GM21529 (cell line): ENCODE measurements at regions not wholly inside any gene's neighbourhood (a gene's known extent, or its start where the extent isn't known, plus 50 kb on each side); places are given as distances from the start of the nearest gene placed in this dataset.
"Not testable (repeated sequence)": the region's sequence is repeated elsewhere in the genome, so short reads cannot be mapped to it uniquely, and the experiment has no call there.

ENCODE experiments used
- ATAC-seq: cut with Tn5 transposase; IDR thresholded peaks from one replicate; pipeline ENCODE4 v1.9.1; 2021; ENCODE audit not compliant: unreplicated experiment

DNA sequence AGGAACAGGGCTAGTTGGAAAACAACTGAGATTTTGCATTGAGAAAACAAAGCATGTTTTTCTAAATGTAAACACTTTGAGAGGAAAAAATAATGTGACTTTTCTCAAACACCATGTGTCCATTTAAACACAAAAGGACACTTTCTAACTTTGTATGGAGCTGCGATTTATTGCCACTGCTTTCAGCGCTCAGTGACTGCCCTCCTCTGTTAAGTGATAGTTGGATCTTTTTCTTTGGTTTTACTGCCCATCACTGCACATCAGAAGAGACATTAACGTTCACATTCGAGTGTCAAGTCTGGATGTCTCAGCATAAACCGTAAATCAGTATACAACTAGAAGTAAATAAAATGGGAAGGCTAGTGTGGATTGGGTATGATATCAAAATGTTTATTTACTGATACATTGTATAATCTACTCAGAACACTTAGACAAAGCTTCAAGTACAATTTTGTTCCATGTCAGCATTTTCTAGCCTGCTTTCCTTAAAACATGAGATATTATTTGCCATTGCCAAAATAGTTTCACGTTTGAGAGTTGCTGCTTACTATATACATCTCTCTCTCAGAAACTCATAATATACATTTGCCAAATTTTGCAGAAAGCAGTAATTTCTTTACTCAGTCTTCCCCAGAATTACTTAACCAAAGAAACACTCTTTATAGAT is 237.6 kb downstream of the IKZF2 start:
- ATAC-seq = no peak

DNA sequence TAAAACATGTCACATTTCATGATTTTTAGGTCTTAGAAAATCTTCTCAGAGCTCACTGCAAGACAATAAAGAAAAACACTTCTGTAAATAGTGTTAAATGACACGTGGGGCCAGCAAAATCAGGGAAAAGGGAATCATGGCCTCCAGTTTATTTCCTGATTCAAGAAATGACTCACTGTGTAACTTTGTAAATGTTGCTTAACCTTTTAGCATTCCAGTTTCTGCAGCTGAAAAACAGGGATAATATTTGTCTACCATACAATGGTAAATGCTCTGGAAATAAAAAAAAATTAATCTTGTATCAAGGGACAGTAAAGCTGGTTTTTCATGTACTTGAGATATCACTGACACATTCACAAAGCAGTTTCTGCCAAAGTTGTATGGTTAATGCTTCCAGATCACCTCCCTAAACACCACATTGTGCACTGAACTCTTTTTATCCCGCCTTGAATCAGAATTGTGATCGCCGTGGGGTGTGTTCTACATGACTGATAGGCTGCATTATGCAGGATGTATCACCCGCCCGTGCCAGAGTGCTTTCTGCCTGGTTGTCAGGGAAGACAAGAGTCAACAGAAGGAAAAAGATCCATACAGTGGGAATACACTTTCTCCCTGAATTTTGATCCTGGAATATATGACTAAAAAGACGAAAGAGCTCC is 238.8 kb downstream of the IKZF2 start:
- ATAC-seq = no peak

DNA sequence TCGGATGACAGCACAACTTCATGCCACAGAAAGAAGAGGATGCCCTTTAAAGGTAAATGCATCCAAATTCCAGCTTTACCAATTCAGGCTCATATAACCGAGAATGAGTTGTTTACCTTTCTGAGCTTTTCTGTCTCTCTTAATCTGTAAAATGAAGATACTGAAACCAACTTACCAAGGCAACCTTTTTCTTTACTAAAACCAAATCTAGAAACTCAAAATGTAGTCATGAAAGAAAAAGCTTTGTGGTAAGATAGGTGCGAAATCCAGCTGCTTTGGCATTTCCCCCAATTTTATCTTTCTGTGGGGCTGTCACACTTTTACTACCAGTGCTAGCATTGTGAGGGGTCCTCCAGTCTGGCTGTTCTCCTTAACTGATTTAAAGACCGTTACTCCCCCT is 240.4 kb downstream of the IKZF2 start:
- ATAC-seq = no peak

DNA sequence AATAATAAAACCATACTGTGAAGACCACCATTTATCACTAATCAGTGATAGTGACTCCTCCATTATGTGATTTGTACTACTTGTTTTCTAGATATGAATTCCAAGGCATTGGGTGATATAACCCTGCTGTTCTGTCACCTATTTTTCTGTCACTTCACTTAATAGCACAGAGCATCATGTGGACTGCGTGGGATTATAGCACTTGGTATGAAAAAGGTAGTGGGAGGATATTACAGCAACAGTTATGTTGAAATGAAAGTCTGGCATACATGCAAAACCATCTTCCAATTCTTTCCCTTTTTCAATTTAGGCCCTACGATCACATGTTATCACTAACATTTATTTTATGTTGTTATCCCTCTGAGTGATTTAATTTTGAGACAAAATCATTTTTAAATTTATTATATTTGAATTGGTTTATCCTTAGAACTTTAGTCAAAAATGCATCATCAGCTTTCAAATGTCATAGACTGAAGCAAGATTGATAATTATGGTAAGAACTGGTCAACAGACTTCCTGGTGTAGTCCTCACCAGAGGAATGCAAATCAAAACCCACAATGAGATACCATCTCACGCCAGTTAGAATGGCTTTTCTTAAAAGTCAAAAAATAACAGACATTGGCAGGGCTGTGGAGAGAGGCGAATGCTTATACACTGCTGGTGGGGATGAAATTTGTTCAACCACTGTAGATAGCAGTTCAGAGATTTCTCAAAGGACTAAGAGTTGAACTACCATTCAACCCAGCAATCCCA is 242.6 kb downstream of the IKZF2 start:
- ATAC-seq = no peak

DNA sequence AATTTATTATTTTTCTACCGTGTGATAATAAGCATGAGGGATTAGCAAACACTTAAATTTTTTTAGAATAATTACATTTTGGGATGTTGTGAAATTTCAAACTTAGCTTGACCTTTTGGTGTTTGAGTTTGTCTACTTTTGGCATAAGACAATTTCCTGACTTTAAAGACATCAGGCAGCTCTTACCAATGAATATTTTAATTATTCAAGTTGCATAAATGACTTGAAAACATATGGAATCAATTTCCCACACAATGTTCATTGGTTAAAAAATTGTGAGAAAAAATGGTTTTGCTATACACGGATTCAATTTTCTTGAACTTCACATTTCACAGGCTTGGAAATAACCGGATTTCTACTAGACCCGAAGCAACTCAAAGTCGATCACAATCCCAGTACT is 243.4 kb downstream of the IKZF2 start:
- no peak for ATAC-seq

DNA sequence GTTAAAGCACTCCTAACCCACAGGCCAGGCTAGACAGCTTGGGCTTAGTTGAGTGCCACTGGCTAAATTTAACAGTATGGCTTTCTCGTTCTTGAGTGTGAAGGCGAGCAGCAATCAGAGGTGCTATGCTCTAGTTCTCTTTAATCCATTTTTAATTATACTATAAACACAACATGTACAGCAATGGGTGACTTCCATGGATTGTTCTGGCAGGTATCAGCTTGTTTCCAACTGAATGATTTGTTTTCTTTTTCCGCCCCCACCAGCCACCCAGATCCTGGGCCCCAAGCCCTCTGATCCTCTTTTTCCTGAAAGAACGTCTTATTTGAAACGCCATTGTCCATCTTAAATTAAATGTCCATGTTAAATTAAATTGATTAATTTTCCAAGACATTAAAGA is 244.8 kb downstream of the IKZF2 start:
- ATAC-seq = no peak

DNA sequence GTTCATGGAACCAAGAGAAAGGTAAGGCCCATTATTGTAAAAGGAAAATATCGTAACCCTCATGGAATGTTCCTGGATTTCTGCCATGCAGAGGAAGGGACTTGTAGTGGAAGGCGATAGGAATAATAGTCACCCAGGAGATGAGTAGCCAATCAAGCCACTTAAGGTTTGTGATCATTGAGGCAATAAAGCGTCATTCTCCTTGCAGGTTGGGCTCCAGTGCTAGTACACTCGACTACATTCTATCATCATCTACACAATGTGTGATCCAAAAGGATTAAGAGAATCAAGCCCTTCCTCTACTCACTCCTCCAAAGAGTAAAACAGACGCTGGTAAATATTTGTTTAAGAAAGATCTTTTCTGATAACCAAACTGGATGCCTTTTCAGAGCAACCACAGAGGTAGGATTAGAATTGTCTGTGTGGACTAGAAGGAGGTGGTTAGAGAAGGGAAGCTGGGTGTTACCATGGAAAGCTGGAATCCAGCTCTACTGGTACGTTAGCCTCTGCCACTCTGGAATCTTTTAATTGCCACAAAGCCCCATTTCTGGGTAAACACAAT is 245.7 kb downstream of the IKZF2 start:
- ATAC-seq = no peak

DNA sequence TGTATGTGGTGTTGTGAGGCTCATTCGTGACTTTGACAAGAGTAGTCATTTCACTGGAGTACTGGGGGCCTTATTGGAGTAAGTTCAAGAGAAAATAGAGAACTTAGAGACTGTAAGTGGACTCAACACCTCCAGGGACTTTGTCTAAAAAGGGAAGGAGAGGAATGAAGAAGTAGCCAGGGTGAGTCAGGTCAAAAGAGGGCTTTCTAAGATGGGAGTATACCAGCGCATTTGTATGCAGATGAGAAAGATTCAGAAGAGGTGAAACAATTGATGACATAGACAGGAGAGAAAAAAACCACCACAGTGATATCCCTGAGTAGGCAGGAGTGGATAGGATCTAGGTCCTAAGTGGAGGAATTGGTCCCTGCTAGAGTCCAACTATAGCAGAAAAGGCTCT is 246.8 kb downstream of the IKZF2 start:
- ATAC-seq = peak; percentile 60

DNA sequence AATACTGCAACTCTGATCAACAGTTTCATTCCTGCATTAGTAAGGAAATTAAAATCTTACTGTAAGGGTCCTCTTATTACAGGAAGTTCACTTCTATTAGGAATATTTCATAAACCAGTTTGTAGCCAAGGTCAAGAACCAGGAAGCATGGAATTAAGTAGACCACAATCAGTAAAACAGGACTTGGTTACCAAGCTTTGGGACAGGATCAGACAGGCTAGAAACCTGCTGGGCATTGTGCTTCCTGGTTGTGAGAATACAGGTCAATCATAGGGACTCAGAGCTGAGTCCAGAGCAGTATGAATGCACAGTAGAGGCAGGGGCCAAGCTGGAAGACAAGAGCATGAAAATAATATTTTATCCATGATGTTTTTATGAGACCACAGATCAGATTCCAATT is 248.0 kb downstream of the IKZF2 start:
- ATAC-seq = no peak

DNA sequence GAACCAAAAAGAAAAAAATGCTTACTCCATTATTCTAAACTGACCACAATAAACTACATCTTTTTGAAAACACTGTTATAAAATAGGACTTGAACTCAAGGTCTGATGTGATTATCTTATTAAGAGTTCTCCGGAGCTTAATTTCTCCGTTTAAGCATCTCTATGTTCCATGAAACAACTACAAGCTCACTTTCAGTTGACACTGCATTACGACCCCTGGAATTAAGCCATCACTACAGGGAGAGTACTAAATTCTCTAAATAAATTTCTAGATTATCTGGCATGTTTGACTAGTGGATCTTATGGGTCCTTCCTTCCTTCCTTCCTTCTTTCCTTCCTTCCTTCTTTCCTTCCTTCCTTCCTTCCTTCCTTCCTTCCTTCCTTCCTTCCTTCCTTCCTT is 249.0 kb downstream of the IKZF2 start:
- ATAC-seq = no peak

DNA sequence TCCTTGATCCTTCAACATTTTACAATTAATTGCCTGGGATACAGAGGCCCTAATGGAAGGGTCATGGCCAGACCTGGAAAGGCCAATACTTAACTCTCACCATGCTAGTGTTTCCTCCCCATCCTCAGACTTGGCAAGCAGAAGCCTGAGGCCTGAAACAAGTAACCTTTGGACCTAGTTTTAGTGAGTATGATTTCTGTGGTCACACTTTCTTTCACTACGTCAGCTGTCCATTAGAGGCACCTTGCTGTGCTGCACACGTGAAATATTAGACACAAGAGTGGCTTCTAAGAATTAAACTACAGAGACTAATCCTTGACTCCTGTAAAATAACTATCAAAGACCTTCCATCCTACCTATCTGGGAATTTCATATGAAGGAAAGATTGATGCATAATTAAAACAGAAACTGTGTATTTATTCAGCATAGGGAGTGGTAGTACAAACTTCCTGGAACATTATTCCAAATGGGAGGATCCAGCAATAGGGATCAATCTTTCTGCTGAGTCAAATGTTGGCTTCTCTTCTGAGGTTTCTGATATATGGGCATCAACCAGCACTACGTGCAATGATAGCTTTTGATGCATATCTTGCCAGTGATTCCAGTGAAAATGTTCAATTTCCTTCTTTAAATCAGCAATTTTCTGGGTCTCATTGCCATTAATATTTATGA is 249.7 kb downstream of the IKZF2 start:
- no peak for ATAC-seq

DNA sequence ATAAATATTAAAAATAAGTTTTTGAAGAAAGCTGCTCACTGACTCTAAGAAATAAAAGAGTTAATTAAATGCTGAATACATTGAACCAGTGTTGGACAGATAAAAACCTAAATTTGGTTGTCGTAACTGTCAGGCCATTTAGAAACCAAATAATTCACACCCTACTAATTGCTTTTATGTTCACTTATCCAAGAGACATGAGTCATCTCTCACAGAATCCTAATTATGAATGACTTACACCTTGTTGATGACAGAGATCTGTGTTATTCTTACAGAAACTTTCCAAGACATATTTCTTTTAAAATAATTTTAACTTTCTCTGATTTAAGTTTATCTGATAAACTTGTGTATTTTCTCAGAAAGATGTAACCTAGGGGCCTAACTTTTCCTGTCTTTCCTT is 250.7 kb downstream of the IKZF2 start:
- no peak for ATAC-seq

DNA sequence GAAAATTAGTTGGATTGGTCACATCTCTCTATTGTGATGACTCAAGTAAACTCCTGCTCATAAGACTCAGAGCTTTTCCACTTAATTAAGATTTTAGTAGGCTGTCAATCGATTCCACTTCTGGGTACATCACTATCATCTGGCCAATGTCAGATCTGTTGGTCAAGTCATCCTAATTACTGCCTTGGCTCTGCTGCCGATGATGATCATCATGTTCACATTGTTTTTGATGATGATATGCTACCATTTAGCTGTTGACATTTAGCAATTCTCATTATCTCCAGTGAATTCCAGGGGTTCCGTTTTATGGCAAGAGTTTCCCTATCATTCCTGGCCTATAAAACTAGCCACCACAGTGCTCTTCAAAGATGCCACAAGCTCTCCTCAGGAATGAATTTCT is 253.4 kb downstream of the IKZF2 start:
- ATAC-seq = no peak

DNA sequence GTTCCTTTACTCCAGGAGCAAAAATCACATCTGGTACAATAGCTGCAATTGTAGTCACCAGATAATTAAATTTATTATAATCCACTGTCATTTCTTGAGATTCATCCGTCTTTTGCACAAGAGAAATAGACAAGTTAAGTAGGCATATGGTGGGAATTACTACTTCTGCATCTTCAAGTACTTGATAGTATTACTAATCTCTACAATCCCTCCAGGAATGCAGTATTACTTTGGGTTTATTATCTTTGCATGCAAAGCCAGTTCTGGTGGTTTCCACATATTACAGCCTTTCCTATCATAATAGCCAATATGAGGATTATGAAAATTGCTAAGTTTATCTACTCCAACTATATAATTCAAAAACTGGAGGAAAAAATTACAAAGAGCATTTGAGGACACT is 254.1 kb downstream of the IKZF2 start:
- no peak for ATAC-seq

DNA sequence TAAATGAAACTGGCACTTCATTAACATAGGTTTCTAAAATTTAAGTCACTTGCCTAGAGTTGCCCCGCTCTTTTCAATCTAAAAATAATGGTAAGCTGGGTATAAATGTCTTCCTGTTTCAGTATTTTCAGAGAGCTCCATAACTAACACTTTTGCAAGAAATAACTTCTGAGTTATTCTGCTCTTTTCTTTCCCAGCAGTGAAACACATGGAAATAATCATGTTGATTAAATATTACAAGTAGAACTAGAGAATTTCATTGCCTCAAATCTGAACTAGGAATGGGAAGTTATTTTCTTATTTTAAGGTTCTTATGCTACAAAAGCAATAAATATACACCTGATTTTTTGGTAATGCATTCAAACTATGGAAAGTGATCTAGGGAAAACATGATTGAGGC is 257.4 kb downstream of the IKZF2 start:
- ATAC-seq = no peak

DNA sequence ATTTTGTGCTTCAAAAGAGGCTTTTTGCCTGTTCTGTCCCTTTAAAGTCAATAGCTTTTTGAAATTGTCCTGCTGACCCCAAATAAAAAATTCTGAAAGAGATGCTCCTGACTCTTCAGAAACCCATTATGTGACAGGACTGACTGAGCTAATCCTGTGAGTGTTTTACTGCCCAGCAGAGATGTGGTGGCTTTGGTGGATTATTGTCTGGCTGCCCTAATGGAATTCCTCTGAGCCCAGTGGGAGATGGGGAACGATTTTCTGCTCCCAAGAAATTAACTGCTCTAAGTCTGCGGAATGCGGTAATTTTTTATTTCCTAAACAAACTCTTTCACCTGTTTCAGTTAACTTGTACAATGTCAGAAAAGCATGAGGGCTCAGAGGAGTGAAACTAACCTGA is 258.2 kb downstream of the IKZF2 start:
- ATAC-seq = no peak

DNA sequence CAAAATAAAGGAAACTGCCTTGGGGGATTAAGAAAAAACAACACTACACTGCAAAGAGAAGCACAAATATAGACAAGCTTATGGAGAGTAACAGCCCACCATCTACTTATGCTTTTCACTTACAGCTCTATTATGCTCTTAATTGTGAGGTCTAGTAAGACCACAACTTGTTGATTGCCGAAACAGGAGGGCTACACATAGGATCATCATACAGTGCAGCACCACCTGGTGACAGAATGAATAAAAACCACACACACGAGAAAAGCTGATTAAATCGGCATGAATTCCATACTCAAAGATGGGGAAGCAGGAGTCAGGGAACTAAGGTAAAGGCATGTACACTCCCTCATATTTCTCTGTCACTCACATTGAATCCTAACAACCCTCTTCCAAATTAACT is 259.2 kb downstream of the IKZF2 start:
- ATAC-seq = no peak

DNA sequence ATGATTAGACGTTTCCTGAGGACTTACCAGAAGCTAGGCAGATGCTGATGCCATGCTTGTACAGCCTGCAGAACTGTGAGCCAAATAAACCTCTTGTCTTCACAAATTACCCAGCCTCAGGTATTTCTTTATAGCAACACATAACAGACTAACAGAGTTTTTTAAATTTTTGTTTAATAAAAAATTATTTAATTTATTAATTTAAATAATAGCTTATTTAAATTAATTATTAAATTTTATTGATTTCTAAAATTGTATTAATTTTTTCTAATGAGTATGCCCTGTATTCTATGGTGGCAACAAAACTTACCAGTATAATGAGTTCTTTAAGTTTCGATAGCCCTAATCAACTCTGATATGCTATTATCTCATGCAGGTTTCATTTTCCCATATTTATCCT is 259.8 kb downstream of the IKZF2 start:
- ATAC-seq = no peak

DNA sequence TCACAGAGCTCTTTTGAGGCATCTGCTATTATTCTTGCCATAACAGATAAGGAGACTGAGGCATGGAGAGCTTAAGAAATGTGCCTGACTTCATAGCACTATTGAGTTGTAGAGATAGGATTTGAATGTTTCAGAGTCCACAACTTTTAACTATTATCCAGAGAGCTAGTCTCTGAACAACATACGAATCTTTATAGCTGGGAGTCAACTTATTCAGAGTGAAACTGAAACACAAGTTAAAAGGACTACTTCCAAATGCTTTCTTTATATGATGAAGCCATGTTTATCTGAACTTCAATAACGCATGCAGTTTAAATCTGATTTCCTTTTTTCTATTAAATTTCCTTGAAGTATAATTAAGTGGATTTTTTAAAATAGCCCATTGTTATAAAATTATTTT is 268.8 kb downstream of the IKZF2 start:
- peak; percentile 59 for ATAC-seq

DNA sequence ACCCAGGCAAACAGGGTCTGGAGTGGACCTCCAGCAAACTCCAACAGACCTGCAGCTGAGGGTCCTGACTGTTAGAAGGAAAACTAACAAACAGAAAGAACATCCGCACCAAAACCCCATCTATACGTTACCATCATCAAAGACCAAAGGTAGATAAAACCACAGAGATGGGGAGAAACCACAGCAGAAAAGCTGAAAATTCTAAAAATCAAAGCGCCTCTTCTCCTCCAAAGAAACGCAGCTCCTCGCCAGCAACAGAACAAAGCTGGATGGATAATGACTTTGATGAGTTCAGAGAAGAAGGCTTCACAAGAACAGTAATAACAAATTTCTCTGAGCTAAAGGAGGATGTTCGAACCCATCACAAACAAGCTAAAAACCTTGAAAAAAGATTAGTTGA is 274.9 kb downstream of the IKZF2 start:
- ATAC-seq = not testable (repeated sequence)

DNA sequence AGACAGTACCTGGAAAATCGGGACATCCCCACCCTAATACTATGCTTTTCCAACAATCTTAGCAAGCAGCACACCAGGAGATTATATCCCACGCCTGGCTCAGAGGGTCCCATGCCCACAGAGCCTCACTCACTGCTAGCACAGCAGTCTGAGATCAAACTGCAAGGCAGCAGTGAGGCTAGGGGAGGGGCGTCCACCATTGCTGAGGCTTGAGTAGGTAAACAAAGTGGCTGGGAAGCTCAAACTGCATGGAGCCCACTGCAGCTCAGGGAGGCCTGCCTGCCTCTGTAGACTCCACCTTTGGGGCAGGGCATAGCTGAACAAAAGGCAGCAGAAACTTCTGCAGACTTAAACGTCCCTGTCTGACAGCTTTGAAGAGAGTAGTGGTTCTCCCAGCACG is 275.5 kb downstream of the IKZF2 start:
- ATAC-seq = not testable (repeated sequence)
